Adipocyte (in vitro differentiated cells): ENCODE measurements at regions not wholly inside any gene's neighbourhood (a gene's known extent, or its start where the extent isn't known, plus 50 kb on each side); places are given as distances from the start of the nearest gene placed in this dataset.
"Not testable (repeated sequence)": the region's sequence is repeated elsewhere in the genome, so short reads cannot be mapped to it uniquely, and the experiment has no call there.

ENCODE experiments used
- DNase-seq: peaks from one replicate; pipeline ENCODE4 v3.0.0-alpha.2; 2015; ENCODE audit warnings: low read depth
- H3K27me3 ChIP-seq: replicated peaks from 2 replicates; pipeline ENCODE4 v1.7.0; 2013; ENCODE audit warnings: mild to moderate bottlenecking, low read length, moderate library complexity; ENCODE audit not compliant: control insufficient read depth, insufficient read depth
- H3K36me3 ChIP-seq: 2 replicates; pipeline ENCODE4 v1.7.0; 2013; ENCODE audit warnings: low read length, mild to moderate bottlenecking, moderate library complexity; ENCODE audit not compliant: control insufficient read depth, insufficient read depth, severe bottlenecking
- H3K4me1 ChIP-seq: 2 replicates; pipeline ENCODE4 v1.7.0; 2013; ENCODE audit warnings: mild to moderate bottlenecking, low read length, moderate library complexity; ENCODE audit not compliant: control insufficient read depth, insufficient read depth
- H3K4me3 ChIP-seq: 2 replicates; pipeline ENCODE4 v1.7.0; 2013; ENCODE audit warnings: mild to moderate bottlenecking, low read length, moderate library complexity
- H3K9ac ChIP-seq: 2 replicates; pipeline ENCODE4 v1.7.0; 2013; ENCODE audit warnings: mild to moderate bottlenecking, low read length, moderate library complexity
- H3K9me3 ChIP-seq: 2 replicates; pipeline ENCODE4 v1.7.0; 2013; ENCODE audit warnings: mild to moderate bottlenecking, low read length, moderate library complexity; ENCODE audit not compliant: control insufficient read depth

DNA sequence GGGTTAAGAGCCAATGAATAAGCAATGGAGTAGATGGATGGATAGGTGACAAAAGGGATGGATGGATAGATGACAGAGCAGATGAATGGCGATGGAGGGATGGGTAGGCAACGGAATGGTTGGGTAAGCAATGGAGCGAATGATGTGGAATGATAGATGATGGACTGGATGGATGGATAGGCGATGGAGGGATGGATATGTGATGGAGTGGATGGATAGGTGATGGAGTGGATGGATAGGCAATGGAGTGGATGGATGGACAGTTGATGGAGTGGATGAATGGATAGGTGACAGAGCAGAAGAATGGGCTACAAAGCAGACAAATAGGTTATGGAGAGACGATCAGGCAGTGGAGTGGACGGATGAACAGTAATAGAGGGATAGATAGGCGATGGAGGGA is 269.6 kb downstream of the TEX29 start:
- H3K4me1 ChIP-seq: no peaks in the 10 kb centered on the region
- no peaks in the 10 kb centered on the region for H3K27me3 ChIP-seq
- peaks cover 3% of the 10 kb centered on the region for H3K9me3 ChIP-seq
- DNase-seq: no peak
- no peak overlapping the region for H3K9ac ChIP-seq
- H3K4me3 ChIP-seq: no peak overlapping the region
- no peaks in the 10 kb centered on the region for H3K36me3 ChIP-seq

DNA sequence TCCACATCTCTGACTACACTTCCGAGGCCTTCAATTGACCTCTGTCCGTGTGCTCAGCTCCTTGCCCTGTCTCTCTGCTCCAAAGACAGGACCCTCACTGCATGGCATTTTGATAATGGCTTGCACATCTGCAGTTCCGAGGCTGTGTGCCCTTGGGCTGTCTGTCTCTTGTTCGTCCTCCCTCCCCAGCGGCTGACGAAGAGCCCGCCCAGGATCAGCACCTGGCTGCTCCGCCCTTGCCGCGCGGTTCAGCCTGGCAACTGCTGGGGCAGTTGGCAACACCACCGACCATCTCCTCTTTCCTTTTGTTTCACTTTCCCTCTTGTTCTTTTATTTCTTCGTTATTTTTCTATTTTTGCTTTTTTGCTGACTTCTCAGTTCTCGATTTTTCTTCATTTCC is 270.4 kb downstream of the TEX29 start:
- H3K27me3 ChIP-seq: no peaks in the 10 kb centered on the region
- no peak overlapping the region for H3K9ac ChIP-seq

DNA sequence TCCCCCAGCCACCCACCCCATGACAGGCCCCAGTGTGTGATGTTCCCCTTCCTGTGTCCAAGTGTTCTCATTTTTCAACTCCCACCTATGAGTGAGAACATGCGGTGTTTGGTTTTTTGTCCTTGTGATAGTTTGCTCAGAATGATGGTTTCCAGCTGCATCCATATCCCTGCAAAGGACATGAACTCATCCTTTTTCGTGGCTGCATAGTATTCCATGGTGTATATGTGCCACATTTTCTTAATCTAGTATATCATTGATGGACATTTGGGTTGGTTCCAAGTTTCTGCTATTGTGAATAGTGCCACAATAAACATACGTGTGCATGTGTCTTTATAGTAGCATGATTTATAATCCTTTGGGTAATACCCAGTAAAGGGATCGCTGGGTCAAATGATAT is 273.0 kb downstream of the TEX29 start:
- not testable (repeated sequence) for H3K9ac ChIP-seq, H3K36me3 ChIP-seq, H3K9me3 ChIP-seq

More for the DNA sequence above, 270.4 kb downstream of the TEX29 start:
- DNase-seq: no peak
- peaks cover 3% of the 10 kb centered on the region for H3K9me3 ChIP-seq
- H3K4me1 ChIP-seq: no peaks in the 10 kb centered on the region
- no peak overlapping the region for H3K4me3 ChIP-seq
- H3K36me3 ChIP-seq: no peaks in the 10 kb centered on the region

DNA sequence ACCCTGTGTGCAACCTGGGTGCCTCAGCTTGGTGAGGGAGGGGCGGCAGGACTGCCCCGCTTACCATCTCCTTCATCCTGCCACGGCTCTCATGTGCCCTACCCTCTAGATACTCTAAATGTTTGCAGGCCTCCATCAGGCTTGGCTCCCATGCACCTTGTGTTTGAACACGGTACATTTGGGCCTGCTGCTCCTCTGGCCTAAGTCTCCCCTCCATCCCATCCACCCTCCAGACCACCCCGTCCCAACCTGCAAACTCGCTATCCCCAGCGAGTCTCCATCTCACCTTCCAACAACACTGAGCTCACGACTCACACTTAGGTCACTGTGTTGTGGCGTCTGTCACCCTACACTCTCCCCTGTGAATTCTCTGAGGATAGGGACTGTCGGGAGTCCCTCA is 274.2 kb downstream of the TEX29 start:
- Histone ChIP-seq H3K4me1 (no peaks in the 10 kb centered on the region), H3K9me3 (peaks cover 3% of the 10 kb centered on the region), H3K27me3 (no peaks in the 10 kb centered on the region), H3K9ac (no peak overlapping the region), H3K36me3 (no peaks in the 10 kb centered on the region), H3K4me3 (no peak overlapping the region)
- DNase-seq: no peak

More for the DNA sequence above, 273.0 kb downstream of the TEX29 start:
- not testable (repeated sequence) for H3K27me3 ChIP-seq, DNase-seq, H3K4me1 ChIP-seq, H3K4me3 ChIP-seq

DNA sequence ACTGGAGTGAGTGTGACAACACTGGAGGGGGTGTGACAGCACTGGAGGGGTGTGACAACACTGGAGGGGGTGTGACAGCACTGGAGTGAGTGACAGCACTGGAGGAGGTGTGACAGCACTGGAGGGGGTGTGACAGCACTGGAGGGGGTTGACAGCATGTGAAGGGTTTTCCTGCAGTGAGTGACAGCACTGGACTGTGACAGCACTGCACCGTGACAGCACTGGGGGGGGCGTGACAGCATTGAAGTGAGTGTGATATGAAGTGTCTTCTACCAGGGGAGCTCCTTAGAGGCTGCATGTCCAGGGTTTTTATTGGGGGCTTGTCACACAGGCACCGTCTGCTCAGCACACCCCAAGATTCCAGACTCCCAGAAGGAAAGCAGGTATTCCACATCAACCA is 274.8 kb downstream of the TEX29 start:
- no peaks in the 10 kb centered on the region for H3K36me3 ChIP-seq
- H3K27me3 ChIP-seq: no peaks in the 10 kb centered on the region
- H3K4me3 ChIP-seq: no peak overlapping the region
- H3K9me3 ChIP-seq: no peaks in the 10 kb centered on the region
- no peak overlapping the region for H3K9ac ChIP-seq
- H3K4me1 ChIP-seq: no peaks in the 10 kb centered on the region
- DNase-seq: no peak

DNA sequence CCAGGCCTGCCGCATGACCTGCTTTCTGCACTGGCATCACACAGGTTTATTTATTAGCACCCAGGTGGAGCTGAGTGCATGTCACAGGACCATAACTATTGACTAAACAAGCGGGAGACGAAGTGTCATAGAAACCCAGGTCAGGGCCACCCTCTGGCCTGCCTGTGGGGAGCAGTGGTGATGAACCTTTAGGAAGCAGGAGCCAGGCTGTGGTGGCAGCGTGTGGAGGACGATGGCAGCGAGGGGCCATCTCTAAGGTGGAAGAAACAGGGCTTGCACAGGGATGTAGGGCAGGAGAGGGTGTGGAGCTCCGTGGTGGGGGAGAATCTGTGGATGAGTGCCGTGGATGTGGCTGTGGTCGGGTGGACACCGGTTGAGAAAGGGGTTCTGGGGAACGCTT is 275.3 kb downstream of the TEX29 start:
- Histone ChIP-seq H3K9me3 (no peaks in the 10 kb centered on the region), H3K4me3 (no peak overlapping the region), H3K4me1 (no peaks in the 10 kb centered on the region), H3K9ac (no peak overlapping the region), H3K36me3 (no peaks in the 10 kb centered on the region), H3K27me3 (no peaks in the 10 kb centered on the region)
- no peak for DNase-seq

DNA sequence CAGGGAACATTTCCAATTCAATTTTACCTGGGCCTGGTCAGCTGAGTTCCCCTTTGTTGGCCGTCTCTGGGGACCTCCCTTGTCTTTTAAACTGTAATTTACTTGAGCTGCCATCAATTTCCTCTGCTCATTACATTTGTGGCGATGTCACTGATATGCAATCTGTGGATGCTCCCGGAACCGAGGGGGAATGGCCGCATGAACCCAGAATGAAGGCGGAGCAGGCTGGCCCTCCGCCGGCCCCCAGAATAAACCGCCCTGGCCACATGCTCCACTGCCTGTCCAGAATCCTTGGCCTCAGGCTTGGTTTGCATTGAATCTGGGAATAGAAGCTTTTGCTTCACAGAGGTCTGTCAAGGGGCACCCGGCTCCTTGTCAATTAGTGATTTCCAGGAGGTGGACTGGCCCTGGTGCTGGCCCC is 276.8 kb downstream of the TEX29 start:
- no peaks in the 10 kb centered on the region for H3K27me3 ChIP-seq
- H3K4me1 ChIP-seq: no peaks in the 10 kb centered on the region
- H3K4me3 ChIP-seq: no peak overlapping the region
- H3K36me3 ChIP-seq: no peaks in the 10 kb centered on the region
- no peaks in the 10 kb centered on the region for H3K9me3 ChIP-seq
- no peak for DNase-seq
- no peak overlapping the region for H3K9ac ChIP-seq

DNA sequence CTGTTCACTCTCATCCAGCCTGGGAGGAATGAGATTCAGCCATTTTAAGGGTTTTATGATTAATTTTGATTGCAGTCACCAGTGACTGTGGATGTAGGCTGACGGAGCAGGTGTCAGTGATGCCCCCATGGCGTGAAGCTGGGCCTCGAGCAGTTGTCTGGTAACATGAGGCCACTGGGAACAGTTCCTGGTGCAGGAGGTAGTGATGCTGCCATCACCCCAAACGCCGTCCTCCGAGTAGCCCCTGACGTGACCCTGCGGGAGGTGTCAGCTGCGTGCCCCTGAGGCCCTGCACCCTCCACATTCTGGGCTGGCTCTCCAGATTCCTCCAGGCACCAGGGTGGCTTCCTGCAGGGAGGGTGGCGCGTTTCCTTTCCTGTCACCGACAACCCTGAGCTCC is 277.2 kb downstream of the TEX29 start:
- no peak for DNase-seq
- H3K4me1 ChIP-seq: no peaks in the 10 kb centered on the region
- no peak overlapping the region for H3K4me3 ChIP-seq
- no peaks in the 10 kb centered on the region for H3K27me3 ChIP-seq
- H3K9me3 ChIP-seq: no peaks in the 10 kb centered on the region
- H3K9ac ChIP-seq: no peak overlapping the region
- no peaks in the 10 kb centered on the region for H3K36me3 ChIP-seq

DNA sequence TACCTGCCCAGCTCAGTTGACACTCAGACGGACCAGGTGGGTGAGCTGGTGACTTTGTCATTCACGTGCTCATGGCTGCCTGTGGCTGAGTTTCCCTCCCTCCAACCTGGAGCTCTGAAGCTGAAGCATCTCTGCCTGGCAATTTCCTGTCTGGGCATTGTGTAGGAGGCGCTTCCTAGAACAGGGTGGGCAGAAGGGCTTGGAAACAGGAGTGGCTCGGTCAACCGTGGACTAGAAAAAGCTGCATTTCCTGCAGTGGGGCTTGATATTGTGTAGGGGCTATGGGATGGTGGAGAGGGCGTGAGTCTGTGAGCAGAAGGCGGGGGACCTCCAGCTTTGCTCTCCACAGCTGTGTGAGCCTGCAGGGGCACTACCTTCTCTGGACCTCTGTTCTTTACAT is 278.3 kb downstream of the TEX29 start:
- no peak for DNase-seq
- Histone ChIP-seq H3K27me3 (no peaks in the 10 kb centered on the region), H3K4me1 (no peaks in the 10 kb centered on the region), H3K36me3 (no peaks in the 10 kb centered on the region), H3K4me3 (no peak overlapping the region), H3K9me3 (no peaks in the 10 kb centered on the region), H3K9ac (no peak overlapping the region)

DNA sequence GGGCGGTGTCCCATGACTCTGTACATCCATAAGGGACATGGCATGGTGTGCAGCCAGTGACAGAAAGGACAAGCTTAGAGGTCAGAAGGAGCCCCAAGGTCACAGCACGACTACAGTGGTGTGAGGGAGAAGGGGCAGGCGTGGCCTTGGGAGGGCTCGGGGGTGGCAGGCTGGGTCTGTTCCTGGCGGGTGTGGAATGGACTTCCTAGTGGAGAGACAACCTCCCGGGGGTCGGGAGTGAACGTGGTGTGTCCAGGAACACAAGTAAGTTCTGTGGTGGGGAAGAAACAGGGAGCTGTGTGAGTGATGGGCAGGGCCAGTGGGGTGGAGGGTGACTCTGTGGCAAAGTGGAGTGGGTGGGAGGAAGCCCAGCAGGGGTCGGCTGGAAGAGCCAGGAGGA is 279.3 kb downstream of the TEX29 start:
- Histone ChIP-seq H3K4me1 (no peaks in the 10 kb centered on the region), H3K9ac (no peak overlapping the region), H3K27me3 (no peaks in the 10 kb centered on the region), H3K36me3 (no peaks in the 10 kb centered on the region), H3K9me3 (no peaks in the 10 kb centered on the region), H3K4me3 (no peak overlapping the region)
- no peak for DNase-seq

DNA sequence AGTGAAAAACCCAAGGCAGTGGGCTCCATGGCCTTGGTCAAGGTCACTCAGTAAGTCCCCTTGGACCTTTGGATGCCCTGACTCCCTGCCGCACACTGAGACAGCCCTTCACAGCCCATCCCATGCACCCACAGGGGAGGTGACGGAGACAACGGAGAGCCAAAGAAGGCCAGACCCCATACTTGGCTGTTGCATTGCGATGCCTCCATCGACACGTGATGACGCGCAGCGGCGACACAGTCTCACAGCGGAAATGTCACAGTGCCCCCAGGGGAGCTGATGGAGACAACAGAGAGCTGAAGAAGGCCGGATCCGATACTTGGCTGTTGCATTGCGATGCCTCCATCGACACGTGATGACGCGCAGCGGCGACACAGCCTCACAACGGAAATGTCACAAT is 282.4 kb downstream of the TEX29 start:
- Histone ChIP-seq H3K4me1 (no peaks in the 10 kb centered on the region), H3K9me3 (no peaks in the 10 kb centered on the region), H3K36me3 (no peaks in the 10 kb centered on the region), H3K9ac (no peak overlapping the region), H3K4me3 (no peak overlapping the region), H3K27me3 (no peaks in the 10 kb centered on the region)
- no peak for DNase-seq

DNA sequence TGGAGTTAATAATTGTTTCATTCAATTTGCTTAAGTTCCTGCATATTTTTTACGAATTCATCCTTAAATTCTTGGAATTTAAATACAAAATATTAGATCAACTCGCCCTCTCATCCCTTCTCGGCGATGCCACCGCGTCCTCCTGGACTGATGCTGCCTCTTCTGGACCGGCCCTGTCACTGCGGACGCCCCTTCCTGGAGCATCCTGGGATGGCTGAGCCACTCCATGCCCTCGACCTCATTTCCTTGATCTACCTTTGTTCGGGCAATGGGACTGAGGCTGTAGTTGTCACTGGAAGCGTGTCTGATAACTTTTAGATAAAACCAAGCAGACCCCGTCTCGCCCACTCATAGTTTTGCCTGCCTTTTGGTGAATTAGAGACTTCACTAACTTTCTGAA is 283.7 kb downstream of the TEX29 start:
- DNase-seq: no peak
- Histone ChIP-seq H3K4me3 (no peak overlapping the region), H3K4me1 (no peaks in the 10 kb centered on the region), H3K9me3 (no peaks in the 10 kb centered on the region), H3K9ac (no peak overlapping the region), H3K36me3 (no peaks in the 10 kb centered on the region), H3K27me3 (no peaks in the 10 kb centered on the region)
